Keratinocyte (primary cell): ENCODE measurements at regions not wholly inside any gene's neighbourhood (a gene's known extent, or its start where the extent isn't known, plus 50 kb on each side); places are given as distances from the start of the nearest gene placed in this dataset.
"Not testable (repeated sequence)": the region's sequence is repeated elsewhere in the genome, so short reads cannot be mapped to it uniquely, and the experiment has no call there.

Source experiments
- DNase-seq: peaks from one replicate; pipeline ENCODE4 v3.0.0-alpha.2; 2011; ENCODE audit warnings: low read depth, missing footprints, low spot score
- FAIRE-seq: peaks from 2 replicates; lab custom pipeline; 2011; peaks lifted over from hg19 to GRCh38; lab: Jason Lieb, UNC
- H2AFZ ChIP-seq: 2 replicates; pipeline ENCODE4 v1.6.0; 2012; ENCODE audit warnings: low read length, control low read depth, inconsistent platforms; ENCODE audit not compliant: control insufficient read depth
- H3K27ac ChIP-seq: 2 replicates; pipeline ENCODE4 v1.5.1; 2011; ENCODE audit warnings: low read length; ENCODE audit not compliant: control insufficient read depth, insufficient read depth
- H3K27me3 ChIP-seq: 3 replicates; pipeline ENCODE4 v1.6.0; 2011; ENCODE audit warnings: low read length; ENCODE audit not compliant: control insufficient read depth, insufficient read depth; ENCODE audit errors: extremely low read depth
- H3K36me3 ChIP-seq, 2 experiments: 2 replicates in 1 of 2; 3 replicates in 1 of 2; pipeline ENCODE4 v1.5.1; 2011; ENCODE audit warnings: low read length in 2 of 2, mild to moderate bottlenecking in 1 of 2; ENCODE audit not compliant: control insufficient read depth in 2 of 2, insufficient read depth in 2 of 2; ENCODE audit errors: extremely low read depth in 1 of 2
- H3K4me1 ChIP-seq: 3 replicates; pipeline ENCODE4 v1.5.1; 2011; ENCODE audit warnings: low read length; ENCODE audit not compliant: control insufficient read depth, insufficient read depth; ENCODE audit errors: extremely low read depth
- H3K4me2 ChIP-seq: 3 replicates; pipeline ENCODE4 v1.6.0; 2011; ENCODE audit warnings: low read depth, low read length; ENCODE audit not compliant: control insufficient read depth, insufficient read depth; ENCODE audit errors: extremely low read depth
- H3K4me3 ChIP-seq, 3 experiments: fragments of 200-600 bp in 1 of 3; sonication (generic) in 1 of 3; 2 replicates in 2 of 3; 3 replicates in 1 of 3; pipeline ENCODE4 v1.5.1; 2011 to 2016; ENCODE audit warnings: low read length in 3 of 3, mild to moderate bottlenecking in 3 of 3, control low read depth in 2 of 3, inconsistent platforms in 1 of 3, low read depth in 1 of 3, mixed read lengths in 1 of 3, mixed run types in 1 of 3, moderate library complexity in 1 of 3; ENCODE audit not compliant: control insufficient read depth in 2 of 3, insufficient read depth in 2 of 3; ENCODE audit errors: extremely low read depth in 1 of 3
- H3K79me2 ChIP-seq: 2 replicates; pipeline ENCODE4 v1.6.0; 2012; ENCODE audit warnings: low read length; ENCODE audit not compliant: control insufficient read depth, insufficient read depth
- H3K9ac ChIP-seq: 3 replicates; pipeline ENCODE4 v1.6.0; 2011; ENCODE audit warnings: low read length; ENCODE audit not compliant: control insufficient read depth, insufficient read depth; ENCODE audit errors: extremely low read depth
- H3K9me1 ChIP-seq: 3 replicates; pipeline ENCODE4 v1.6.0; 2011; ENCODE audit warnings: low read length; ENCODE audit not compliant: control insufficient read depth, insufficient read depth; ENCODE audit errors: extremely low read depth
- H3K9me3 ChIP-seq: 2 replicates; pipeline ENCODE4 v1.5.1; 2012; ENCODE audit warnings: low read depth, low read length; ENCODE audit not compliant: control insufficient read depth
- H4K20me1 ChIP-seq: 3 replicates; pipeline ENCODE4 v1.6.0; 2011; ENCODE audit warnings: low read length; ENCODE audit not compliant: control insufficient read depth, insufficient read depth; ENCODE audit errors: extremely low read depth
- CTCF ChIP-seq, 3 experiments: IDR thresholded peaks in 1 of 3; conservative IDR thresholded peaks in 1 of 3; optimal IDR thresholded peaks in 1 of 3; 2 replicates in 2 of 3; 3 replicates in 1 of 3; pipeline versions ENCODE3 to v1.5.1; 2011; ENCODE audit warnings: low read length in 3 of 3, mild to moderate bottlenecking in 3 of 3, moderate library complexity in 2 of 3, control low read depth in 1 of 3, inconsistent platforms in 1 of 3; ENCODE audit not compliant: insufficient read depth in 2 of 3; ENCODE audit errors: extremely low read depth in 1 of 3
- EZH2 ChIP-seq: IDR thresholded peaks from one replicate; pipeline ENCODE4 v1.6.1; 2012; ENCODE audit warnings: inconsistent platforms, mild to moderate bottlenecking, low read length, moderate library complexity
- dilution Hi-C: fragments of 300-500 bp; cut with MboI; formaldehyde crosslinking; loops from one replicate; pipeline ENCODE4 v1.7.0; 2020; ENCODE audit warnings: low sequenced_read_pairs; ENCODE audit not compliant: extremely low pct_ligation_motif_present

DNA sequence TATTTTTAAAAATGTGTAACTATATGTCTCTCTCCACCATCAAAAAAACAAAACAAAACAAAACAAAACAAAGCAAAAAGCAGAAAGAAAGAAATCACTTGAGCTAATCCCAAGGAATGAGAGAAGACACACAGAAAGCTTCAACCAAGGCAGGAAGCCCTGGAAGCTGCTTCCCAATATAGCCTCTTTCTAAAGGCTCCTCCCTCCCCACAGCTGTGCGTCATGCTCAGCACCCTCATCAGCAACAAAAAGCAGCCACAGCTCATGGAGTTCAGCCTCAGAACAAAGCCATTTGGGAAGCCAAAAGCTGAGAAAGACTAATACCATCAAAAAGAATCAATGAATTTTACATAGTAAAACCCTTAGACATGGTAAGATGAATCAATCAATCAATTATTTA, 501.6 kb upstream of the SMIM31 start:
- dilution Hi-C loops = no loop called here
- Histone ChIP-seq H3K4me2 (no peak overlapping the region), H3K4me1 (no peaks in the 10 kb centered on the region), H2AFZ (no peak overlapping the region), H3K79me2 (no peaks in the 10 kb centered on the region), H3K27me3 (no peaks in the 10 kb centered on the region), H3K9me1 (no peaks in the 10 kb centered on the region), H3K4me3 (no peak overlapping the region), H4K20me1 (no peaks in the 10 kb centered on the region), H3K36me3 (no peaks in the 10 kb centered on the region), H3K27ac (no peak overlapping the region), H3K9ac (no peak overlapping the region), H3K9me3 (no peaks in the 10 kb centered on the region)
- no peak for TF ChIP-seq CTCF (optimal IDR thresholded peaks at IDR 0.05 in 1 of 3, IDR thresholded peaks at IDR 0.05 in 1 of 3, conservative IDR thresholded peaks at IDR 0.05 in 1 of 3; ENCODE audit: extremely low read depth in 1 of 3, insufficient read depth in 2 of 3, low read length in 3 of 3)
- TF ChIP-seq EZH2 = no peak
- no peak for DNase-seq
- peak; percentile 70 for FAIRE-seq

DNA sequence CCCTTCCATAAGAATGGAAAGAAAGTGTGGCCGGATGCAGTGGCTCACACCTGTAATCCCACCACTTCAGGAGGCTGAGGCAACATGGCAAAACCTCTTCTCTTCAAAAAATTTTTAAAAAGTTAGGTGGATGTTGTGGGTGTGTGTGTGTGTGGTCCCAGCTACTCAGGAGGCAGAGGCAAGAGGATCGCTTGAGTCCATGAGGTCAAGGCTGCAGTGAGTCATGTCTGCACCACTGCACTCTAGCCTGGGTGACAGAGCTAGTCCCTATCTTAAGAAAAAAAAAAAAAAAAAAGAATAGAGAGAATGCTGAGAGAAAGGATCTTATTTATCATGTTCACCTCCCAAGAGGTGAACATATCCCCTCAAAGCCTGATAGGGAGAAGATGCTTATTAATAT, 492.1 kb upstream of the SMIM31 start:
- no peak overlapping the region for H3K4me2 ChIP-seq
- no peak for FAIRE-seq
- dilution Hi-C loops = no loop called here

DNA sequence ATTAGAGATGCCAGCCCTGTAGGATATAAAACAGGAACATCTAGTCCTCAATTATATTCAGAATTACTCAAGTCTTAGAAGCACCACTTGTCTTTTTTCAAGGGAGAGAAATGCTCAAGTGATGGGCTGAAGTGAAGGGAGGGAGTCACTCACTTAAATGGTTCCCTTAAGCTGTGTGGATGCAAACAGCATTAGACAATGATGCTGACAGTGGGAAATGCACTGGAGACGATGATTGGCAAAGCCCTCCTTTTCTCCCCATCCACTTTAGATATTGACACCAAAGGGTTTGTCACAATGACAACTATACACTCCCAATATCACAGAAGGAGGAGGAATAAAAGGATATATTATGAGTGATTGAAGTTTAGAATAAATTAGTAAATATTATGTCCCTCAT, 491.4 kb upstream of the SMIM31 start:
- H3K4me3 ChIP-seq, H3K9me1 ChIP-seq, H3K27me3 ChIP-seq, H3K36me3 ChIP-seq, H3K4me1 ChIP-seq, H3K9ac ChIP-seq, H3K9me3 ChIP-seq, H2AFZ ChIP-seq, H4K20me1 ChIP-seq, DNase-seq, FAIRE-seq, H3K79me2 ChIP-seq, H3K4me2 ChIP-seq, H3K27ac ChIP-seq, dilution Hi-C loops: not testable (repeated sequence)

More for the DNA sequence above, 492.1 kb upstream of the SMIM31 start:
- Histone ChIP-seq H3K27me3 (no peaks in the 10 kb centered on the region), H3K4me1 (no peaks in the 10 kb centered on the region), H3K79me2 (no peaks in the 10 kb centered on the region), H4K20me1 (no peaks in the 10 kb centered on the region), H3K4me3 (no peak overlapping the region), H3K9me1 (no peaks in the 10 kb centered on the region), H3K9me3 (no peaks in the 10 kb centered on the region), H3K9ac (no peak overlapping the region), H3K36me3 (no peaks in the 10 kb centered on the region), H3K27ac (no peak overlapping the region), H2AFZ (no peak overlapping the region)
- DNase-seq = no peak
- TF ChIP-seq CTCF (optimal IDR thresholded peaks at IDR 0.05 in 1 of 3, IDR thresholded peaks at IDR 0.05 in 1 of 3, conservative IDR thresholded peaks at IDR 0.05 in 1 of 3; ENCODE audit: extremely low read depth in 1 of 3, insufficient read depth in 2 of 3, low read length in 3 of 3) (no peak), EZH2 (no peak)

DNA sequence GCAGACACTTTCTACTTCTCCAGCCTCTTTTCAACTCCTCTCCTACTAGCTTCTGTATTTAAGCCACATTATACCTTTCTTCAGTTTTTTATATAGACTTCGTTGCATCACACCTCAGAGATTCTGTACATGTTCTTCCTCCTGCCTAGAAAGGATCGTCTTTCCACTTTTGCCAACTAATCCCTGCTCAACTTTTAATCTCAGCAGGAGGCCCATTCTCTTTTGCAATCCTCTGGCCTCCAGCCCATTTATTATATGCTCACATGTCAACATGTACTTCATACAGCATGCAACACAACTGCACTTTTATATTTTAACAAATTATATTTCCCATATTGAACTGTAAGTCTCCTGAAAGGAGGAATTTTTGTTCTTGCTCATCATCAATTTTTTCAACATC, 476.5 kb upstream of the SMIM31 start:
- H3K4me2 ChIP-seq, H2AFZ ChIP-seq, DNase-seq, H3K36me3 ChIP-seq, H3K4me3 ChIP-seq, H3K9me3 ChIP-seq, H3K27ac ChIP-seq, H3K4me1 ChIP-seq, H4K20me1 ChIP-seq, H3K79me2 ChIP-seq, FAIRE-seq, H3K9ac ChIP-seq, H3K9me1 ChIP-seq, dilution Hi-C loops, H3K27me3 ChIP-seq: not testable (repeated sequence)
